GM19238 (cell line): ENCODE measurements at regions not wholly inside any gene's neighbourhood (a gene's known extent, or its start where the extent isn't known, plus 50 kb on each side); places are given as distances from the start of the nearest gene placed in this dataset.

ENCODE experiments used
- DNase-seq: peaks from one replicate; pipeline ENCODE4 v3.0.0; 2011; ENCODE audit warnings: low spot score; ENCODE audit not compliant: insufficient read length

GRCh38 chr10:113359655-113360054, 193.2 kb upstream of the HABP2 start:
- DNase-seq, result no peak

- no peak for DNase-seq
These were observed 192.0 kb upstream of the HABP2 start for GRCh38 chr10:113360870-113361269.

- no peak for DNase-seq
These were observed 190.2 kb upstream of the HABP2 start for GRCh38 chr10:113362645-113363091.

GRCh38 chr10:113364227-113364626, 188.6 kb upstream of the HABP2 start:
- no peak for DNase-seq

- no peak for DNase-seq
These were observed 184.0 kb upstream of the HABP2 start for GRCh38 chr10:113368666-113369364.

- no peak for DNase-seq
These were observed 183.5 kb upstream of the HABP2 start for GRCh38 chr10:113369365-113369694.

- DNase-seq, result no peak
These were observed 176.4 kb upstream of the HABP2 start for GRCh38 chr10:113376428-113376827.

- no peak for DNase-seq
These were observed 173.8 kb upstream of the HABP2 start for GRCh38 chr10:113379091-113379490.

- no peak for DNase-seq
These were observed 171.4 kb upstream of the HABP2 start for GRCh38 chr10:113381416-113381815.

- peak; percentile 18 for DNase-seq
These were observed 170.8 kb upstream of the HABP2 start for GRCh38 chr10:113381981-113382509.

- DNase-seq, result no peak
These were observed 170.2 kb upstream of the HABP2 start for GRCh38 chr10:113382691-113383090.

GRCh38 chr10:113384181-113384580, 168.7 kb upstream of the HABP2 start:
- DNase-seq, result no peak

GRCh38 chr10:113385021-113385999, 167.5 kb upstream of the HABP2 start:
- DNase-seq, result peak; percentile 46

- no peak for DNase-seq
These were observed 166.8 kb upstream of the HABP2 start for GRCh38 chr10:113386005-113386404.

- DNase-seq, result no peak
These were observed 162.9 kb upstream of the HABP2 start for GRCh38 chr10:113389969-113390368.

GRCh38 chr10:113390896-113391295, 162.0 kb upstream of the HABP2 start:
- DNase-seq, result no peak

GRCh38 chr10:113397047-113397446, 155.8 kb upstream of the HABP2 start:
- DNase-seq, result no peak

- no peak for DNase-seq
These were observed 153.8 kb upstream of the HABP2 start for GRCh38 chr10:113399065-113399464.

- no peak for DNase-seq
These were observed 150.3 kb upstream of the HABP2 start for GRCh38 chr10:113402602-113403001.

- DNase-seq, result no peak
These were observed 145.6 kb upstream of the HABP2 start for GRCh38 chr10:113407218-113407617.

GRCh38 chr10:113409175-113409574, 143.7 kb upstream of the HABP2 start:
- DNase-seq, result no peak

- DNase-seq, result no peak
These were observed 142.2 kb upstream of the HABP2 start for GRCh38 chr10:113410618-113411017.
